Fibroblast of peridontal ligament (primary cell): ENCODE measurements at regions not wholly inside any gene's neighbourhood (a gene's known extent, or its start where the extent isn't known, plus 50 kb on each side); places are given as distances from the start of the nearest gene placed in this dataset.

Experiments
- DNase-seq: peaks from one replicate; pipeline ENCODE4 v3.0.0-alpha.2; 2010; ENCODE audit errors: extremely low read depth

DNA sequence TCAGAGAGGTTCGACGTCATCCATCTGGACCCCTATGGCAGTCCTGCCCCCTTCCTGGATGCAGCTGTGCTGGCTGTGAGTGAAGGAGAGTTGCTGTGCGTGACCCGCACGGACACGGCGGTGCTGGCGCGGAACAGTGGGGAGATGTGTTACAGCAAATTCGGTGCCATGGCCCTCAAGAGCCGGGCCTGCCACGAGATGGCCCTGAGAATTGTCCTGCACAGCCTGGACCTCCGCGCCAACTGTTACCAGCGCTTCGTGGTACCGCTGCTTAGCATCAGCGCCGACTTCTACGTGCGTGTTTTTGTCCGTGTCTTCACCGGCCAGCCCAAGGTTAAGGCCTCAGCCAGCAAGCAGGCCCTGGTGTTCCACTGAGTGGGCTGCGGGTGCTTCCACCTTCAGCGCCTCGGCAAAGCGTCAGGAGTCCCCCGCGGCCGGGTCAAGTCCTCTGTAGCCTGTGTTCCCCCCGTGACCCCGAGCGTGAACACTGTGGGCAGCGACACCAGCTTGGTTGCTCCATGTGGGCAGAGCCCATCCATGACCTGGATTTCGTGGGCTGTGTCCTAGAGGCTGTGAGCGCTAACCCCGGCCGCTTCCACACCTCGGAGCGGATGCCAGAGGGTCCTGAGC, 186.7 kb upstream of the SLITRK2 start:
- no peak for DNase-seq

DNA sequence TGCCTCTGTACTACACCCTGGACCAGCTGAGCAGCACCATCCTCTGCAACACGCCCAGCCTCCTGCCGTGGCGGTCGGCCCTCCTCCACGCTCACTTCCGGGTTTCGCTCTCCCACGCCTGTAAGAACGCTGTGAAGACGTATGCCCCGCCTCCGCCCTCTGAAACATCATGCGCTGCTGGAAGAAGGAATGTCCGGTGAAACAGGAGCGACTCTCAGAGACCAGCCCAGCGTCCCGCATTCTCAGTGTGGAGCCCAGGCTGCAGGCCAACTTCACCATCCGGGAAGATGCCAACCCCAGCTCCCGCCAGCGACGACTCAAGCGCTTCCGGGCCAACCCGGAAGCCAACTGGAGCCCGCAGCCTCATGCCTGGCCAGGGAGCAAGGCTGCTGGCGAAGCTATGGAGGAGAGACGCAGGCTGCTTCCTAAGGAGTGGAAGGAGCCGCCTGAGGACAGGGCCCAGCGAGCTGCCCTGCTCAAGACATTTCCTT, 186.1 kb upstream of the SLITRK2 start:
- DNase-seq: no peak

DNA sequence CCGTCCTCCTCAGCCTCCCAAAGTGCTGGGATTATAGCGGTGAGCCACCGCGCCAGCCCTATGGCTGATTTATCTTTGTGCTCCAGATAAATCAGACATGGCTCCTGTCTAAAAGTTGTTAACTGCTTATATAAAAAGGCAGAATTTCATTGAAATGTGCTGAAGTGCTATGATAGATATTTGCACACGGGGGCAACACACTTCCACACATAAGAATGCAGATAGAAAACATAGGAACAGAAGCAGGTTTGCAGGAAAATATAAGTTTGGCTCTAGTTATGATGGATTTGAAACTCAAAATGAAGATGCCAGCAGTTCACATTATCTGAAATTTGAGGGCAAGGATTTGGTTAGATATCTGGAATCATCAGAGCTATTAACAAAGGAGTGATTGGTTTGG, 163.1 kb upstream of the SLITRK2 start:
- no peak for DNase-seq

DNA sequence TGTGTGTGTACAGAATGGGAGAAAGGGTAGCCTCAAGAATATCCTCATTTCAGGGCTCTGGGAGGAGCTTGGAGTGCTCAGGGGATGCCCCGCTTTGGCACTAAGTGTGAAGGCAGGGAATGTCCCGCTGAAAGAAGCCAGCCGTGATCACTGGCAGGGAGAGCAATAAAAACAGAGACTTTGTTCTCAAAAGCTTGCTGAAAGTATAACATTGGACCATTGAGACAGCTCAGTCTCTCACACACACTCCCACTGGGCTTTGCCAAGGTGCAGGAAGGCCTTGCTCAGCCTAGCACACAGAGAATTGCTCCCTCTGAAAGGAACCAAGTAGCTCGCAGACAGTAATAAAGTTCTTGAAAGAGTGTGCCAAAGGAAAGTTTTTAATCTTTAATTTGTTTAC, 143.8 kb upstream of the SLITRK2 start:
- DNase-seq: no peak

DNA sequence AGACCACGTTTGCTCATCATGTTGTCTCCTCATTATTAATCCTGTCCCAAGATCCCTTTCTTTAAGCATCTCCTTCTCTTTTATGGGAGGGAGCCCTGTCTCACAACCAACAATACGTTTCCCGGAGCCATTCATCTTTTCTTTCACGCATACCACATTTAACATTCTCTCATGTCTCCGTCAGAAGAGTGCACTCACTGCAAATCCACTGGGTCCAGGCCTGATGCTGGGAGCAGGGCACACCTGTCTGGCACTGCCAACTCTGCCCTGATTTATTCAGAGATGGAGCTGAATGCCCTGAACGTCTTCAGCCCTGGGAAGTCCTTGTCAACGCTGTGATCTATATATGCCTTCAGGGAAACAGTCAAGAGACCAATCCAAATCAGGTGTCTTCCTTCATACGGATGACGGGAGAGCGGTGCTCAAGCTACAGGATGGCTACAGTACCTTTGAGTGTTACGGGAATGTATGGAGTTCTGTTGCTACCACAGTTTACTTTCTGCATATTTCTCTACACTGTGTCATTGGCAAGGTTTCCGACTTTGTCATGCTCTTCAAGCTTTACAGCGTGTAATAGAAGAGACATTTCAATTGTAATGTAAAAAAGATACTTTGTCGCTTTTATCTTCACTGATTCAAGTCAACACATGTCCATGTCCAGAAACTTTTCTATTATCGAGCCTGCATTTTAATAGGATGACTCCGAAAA, 140.4 kb upstream of the SLITRK2 start:
- DNase-seq: no peak

DNA sequence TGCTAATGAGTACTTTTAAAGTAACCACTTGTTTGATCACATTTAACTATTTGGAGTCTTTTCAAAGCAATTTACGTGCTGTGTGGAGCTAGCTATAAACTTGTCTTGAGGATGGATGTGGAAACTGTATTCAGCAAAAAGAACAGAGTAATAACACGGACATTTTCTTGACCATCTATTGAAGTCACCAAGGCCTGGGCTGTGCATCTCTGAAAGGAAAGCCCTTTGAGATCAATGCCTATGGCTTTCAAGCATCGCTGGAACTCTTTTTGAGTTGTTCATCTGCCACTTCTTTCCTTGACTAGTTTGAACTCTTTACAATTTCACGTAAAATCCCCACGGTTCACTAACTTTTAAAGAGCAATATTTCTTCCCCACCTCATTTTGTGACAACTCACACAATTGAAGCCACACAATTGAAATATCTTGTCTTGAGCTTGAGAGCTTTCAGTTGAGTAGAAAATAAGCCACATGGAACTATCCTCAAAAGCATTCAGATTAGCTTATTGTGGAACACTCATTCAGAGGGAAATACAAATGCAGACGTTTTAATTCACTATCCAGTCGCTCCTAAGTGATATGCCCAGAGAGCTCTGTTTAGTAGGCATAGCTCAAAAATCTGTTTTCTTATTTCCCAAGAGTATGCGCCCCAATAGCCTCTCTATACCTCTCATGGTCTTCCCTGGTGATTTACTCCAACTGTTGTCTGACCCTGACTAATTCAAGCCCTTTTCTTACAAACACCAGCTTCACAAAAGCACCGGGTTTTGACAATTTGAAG, 134.9 kb upstream of the SLITRK2 start:
- DNase-seq: no peak

DNA sequence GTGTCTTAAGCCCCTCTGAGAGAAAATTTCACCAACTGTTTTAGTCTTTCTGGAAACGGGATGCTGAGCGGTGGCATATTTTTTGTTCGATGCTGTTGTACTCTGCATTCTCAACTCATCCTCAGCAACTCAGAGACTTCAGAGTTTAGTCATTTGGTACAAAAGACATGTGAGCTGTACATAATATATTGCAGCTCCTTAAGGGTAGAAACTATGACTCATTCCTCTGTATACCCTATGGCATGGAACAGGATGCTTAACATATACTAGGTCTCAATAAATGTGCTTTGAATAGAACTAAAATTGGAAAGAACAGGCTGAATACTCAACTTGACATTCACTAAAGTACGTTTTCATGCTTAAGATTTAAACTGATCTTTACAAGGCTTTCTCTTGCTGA, 130.5 kb upstream of the SLITRK2 start:
- no peak for DNase-seq

DNA sequence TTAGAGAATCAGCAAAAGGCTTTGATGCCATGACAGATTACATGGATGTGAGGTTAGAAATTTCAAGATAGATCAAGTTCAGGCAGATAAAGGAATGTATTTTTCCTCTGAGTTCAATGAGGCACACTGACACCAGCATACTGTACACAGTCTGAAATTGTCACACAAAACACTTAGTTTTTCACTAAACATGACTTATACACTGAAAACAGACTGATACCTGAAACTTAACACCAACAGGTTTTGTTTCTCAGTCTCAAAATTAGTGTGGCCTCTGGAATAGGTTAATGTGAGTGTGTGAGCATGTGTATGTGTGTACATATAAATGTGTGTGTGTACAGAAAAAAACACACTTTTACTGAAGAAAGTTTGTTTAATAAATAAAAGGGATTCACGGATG, 129.9 kb upstream of the SLITRK2 start:
- DNase-seq: no peak

DNA sequence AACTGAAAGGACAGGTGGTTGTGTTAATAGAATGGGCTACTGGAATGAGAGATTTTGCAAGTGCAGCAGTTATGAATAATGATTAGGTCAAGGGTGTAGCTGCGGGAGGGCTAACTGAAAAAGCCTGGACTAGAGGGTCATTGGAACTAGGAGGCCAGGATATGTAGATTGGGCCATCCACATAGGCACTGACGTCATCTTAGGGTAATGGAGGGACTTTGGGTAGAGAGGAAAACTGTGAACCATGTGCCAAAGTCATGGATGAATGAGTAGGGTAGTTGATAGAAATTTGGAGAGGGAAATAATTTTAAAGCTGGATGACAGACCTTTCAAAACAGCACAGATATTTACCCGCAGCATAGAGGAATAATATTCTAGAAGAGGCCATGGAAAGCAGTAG, 123.6 kb upstream of the SLITRK2 start:
- no peak for DNase-seq

DNA sequence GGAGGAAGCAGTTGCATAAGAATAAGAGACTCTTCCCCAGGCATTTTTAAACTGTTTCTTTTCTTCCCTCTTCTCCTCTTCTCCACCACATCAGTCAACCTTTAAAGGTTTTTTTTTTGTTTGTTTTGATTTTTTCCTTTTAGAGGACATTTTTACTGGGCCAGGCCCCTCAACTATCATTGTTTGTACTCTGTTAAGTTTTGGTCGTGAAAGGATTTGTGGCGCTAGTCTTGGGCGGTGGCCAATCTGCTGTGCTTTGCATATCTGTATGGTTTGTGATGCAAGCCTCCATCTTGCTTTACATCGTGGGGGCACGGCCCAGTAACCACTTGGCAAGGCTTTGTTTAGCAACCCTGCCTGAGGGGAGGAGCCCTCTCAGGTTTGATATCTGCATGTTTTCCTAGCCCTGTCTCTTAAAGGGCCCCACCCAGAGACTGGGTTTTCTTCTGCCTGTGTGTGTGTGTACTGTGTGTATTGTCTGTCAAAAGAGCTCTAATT, 101.9 kb upstream of the SLITRK2 start:
- no peak for DNase-seq

DNA sequence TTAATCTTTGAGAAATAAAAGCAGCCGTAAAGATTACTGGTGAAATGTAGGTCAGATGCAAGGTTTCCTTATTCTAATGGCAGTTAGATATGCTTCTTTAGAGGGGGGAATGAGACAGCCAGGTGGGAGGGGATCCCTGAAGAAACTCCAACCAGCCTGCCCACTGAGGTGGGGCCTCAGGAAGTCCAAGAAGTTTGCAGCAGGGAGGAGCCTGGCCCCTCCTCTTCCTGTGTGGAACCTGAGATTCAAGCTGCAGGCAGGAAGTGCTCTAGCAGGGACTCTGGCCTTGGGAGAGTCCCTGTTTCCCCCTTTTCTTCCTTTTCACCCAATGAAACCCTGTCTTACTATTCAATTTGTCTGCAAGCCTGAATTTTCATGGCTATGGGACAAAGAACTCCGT, 101.4 kb upstream of the SLITRK2 start:
- DNase-seq: no peak

DNA sequence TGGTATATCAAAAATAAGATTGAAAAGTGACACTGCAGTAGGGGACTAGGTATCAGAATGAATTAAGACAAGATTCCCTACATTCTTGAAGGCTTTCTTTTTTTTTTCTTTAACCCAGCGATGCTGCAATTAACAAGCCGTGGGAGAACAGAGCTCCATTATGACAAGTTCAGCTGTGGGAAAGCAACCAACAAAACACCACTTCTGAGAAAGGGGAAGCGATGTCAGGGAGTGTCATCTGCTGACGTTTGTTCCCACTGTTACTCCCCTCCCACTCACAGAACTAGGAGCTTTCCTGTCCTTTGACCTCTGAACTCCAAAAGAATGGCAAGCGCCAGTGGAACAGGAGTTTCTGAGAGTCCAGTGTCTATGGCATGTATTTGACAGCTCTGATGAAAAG, 90.2 kb upstream of the SLITRK2 start:
- no peak for DNase-seq

DNA sequence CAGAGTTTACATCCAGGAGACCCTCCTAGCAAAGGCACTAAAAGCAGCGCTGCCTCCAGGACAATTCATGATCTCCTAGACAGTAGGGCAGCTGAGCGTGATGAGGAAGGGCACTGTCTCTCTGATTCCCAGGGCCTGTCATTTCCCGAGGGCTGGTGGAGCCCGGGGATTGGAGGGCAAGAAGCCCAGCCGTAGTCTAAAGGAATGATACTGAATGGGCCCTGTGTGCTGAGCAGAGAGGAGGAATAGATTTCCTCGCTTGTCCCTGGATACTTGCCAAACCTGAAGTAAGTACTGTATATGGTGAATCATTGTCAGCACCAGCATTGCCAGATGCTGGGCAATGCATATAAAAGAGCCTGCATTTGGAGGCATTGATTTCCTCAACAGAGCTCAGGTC, 88.0 kb upstream of the SLITRK2 start:
- DNase-seq: no peak

DNA sequence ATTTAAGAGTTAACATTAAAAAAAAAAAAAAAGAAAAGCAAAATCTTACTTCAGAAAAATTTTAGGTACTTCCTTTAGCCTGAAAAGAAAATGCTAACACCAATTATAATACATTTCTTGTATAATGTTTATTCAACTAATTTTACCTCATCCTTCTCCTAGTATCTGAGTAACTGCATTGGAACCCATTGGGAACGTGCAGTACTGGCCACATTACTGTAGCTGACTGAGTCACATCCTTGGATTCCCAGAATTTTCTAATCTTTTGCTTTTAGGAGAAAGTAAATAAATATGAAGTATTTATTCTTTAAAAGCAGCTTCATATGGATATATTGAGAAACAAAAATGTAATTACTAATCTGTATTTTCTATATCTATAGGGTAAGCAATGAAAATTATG, 82.6 kb upstream of the SLITRK2 start:
- no peak for DNase-seq

DNA sequence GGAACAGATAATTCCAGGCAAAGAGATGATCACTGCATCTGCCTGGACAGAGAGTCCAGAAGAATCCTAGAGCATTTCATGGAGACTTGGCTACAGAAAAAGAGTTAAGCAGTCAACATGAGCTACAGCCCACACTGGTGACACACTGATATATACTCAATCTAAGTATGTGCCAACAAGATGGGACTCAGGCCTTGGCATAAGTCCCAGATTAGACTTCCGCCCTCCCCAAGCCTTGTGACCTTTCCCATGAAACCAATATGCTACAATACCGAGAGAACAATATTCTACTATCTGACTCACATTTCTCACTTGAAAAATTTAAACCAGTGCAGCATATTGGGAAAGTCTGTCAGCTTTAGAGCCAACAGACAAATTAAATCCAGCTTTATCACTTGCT, 65.7 kb upstream of the SLITRK2 start:
- DNase-seq: no peak
